Inflammatory macrophage treated with lipopolysaccharide for 4 hours (primary cell): ENCODE measurements at regions not wholly inside any gene's neighbourhood (a gene's known extent, or its start where the extent isn't known, plus 50 kb on each side); places are given as distances from the start of the nearest gene placed in this dataset.
"Not testable (repeated sequence)": the region's sequence is repeated elsewhere in the genome, so short reads cannot be mapped to it uniquely, and the experiment has no call there.

Source experiments
- DNase-seq: peaks from one replicate; pipeline ENCODE4 v3.0.0-alpha.2; 2020

- DNase-seq = no peak
These were observed 137.9 kb upstream of the SLC24A2 start for GRCh38 chr9:19926774-19927173.

- peak; percentile 61 for DNase-seq
These were observed 137.1 kb upstream of the SLC24A2 start for GRCh38 chr9:19925674-19926503.

DNA sequence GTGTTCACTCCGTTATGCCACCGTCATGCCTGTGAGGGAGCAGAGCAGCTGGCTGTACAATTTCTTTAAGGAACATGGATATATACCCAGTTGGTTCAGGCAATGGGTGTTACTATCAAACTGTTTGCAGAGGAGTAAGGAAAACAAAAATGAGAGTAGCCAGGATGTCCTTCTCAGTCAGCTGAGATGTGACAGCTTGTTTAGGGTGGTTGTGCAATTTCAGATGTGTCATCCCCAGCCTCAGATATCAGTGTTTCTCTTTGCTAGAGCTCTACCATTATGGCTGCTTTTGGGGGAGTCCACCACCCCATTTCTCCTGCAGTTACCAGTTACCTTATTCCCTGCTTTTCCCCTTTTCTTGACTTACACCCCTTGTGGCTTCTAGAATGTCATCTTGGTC lies 135.2 kb upstream of the SLC24A2 start:
- peak; percentile 70 for DNase-seq

DNA sequence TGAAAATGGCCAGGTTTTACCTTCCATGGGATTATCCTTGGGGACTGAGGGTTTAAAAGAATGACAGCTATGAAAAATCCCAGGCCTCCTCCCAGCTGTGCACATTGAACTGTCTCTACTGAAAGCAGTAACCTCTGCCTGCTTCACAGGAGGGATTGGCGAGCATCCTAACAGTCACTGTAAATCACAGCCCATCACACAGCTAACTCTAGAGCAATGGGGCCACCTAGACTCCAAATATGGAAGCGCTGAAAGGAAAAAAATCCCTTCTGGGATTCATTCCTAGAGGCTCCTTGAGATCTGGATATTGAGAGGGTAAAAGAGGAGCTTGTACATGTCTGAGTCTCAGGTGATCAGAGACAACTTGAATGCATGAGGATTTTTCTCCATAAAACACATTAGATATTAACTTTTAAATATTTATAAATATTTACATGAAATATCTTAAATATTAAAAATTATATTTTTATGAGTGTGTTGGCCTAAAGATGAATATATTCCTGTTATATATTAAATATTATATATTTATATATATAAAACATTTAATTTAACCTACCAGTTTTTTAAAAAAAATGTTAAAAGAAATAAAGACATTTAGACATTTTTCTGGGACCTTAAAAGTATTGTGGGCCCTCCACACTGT lies 133.8 kb upstream of the SLC24A2 start:
- DNase-seq = peak; percentile 14

GRCh38 chr9:19920401-19920800 lies 131.6 kb upstream of the SLC24A2 start:
- DNase-seq = no peak

- DNase-seq = no peak
These were observed 129.8 kb upstream of the SLC24A2 start for GRCh38 chr9:19918630-19919029.

DNA sequence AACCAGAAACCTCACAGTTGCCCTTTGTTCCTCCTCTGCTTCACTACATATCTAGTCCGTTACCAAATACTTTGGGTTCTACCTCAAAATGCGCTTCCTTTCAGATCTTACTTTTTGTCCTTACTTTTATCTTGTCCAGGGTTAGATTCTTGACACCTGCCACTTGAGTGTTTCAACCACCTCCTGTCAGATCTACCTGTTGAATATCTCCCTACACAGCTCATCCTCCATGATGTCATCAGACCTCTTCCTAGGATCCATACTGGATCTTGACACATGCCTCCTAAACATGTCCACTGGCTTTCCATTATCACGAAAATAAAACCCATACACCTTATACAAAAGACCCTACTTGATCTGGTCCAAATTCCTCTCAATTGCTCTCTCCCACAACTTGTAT lies 125.2 kb upstream of the SLC24A2 start:
- no peak for DNase-seq

GRCh38 chr9:19913151-19913550 lies 124.3 kb upstream of the SLC24A2 start:
- DNase-seq = no peak

DNA sequence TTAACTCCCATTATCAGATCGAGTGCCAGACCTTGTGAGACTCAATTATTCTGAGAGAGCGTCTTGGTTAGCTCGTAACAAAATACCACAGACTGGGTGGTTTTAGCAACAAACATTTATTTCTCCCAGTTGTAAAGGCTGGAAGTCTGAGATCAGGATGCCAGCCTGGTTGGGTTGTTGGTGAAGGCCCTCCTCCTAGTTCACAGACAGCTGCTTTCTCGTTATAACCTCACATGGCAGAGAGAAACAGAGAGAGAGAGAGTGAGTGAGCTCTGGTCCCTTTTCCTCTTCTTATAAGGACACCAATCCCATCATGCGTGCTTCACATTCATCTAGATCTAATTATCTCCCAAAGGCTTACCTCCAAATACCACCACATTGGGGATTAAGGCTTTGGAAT lies 114.2 kb upstream of the SLC24A2 start:
- DNase-seq = no peak

DNA sequence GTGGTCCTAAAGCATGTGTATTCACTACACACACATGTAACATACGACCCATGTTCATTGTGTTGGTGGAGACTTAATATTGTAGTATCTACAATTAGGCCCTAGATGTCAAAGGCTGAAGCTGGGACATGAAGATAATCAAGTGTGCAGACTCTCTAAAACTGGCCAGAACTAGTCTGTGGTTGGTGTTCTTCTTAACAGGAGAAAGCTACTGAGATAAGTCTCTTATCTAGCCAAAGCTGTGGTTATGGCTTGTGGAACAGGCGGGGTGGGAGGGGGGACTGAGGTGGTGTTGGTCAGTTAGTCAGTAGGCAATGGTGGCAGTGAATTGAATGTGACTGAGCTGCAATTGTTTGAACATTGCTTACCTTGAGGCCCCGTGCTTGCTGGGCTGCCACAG lies 112.7 kb upstream of the SLC24A2 start:
- no peak for DNase-seq

DNA sequence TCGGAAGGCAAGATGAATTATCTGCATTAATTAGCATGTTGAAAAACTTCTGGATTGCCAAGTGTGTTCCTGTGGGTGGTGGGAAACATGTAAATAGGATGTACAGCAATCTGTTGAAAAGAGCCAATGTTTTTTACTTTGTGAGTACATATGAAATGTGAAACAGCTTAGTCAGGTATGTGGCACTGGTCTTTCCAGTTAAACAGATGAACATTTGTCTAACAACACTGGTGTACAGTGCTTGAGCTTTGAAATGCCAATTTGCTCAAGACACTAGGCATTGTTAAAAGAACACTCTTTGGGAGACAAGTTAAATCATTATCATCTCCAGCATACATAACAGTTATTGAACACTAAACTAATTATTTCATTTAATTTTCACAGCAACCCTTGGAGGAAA lies 107.3 kb upstream of the SLC24A2 start:
- no peak for DNase-seq

DNA sequence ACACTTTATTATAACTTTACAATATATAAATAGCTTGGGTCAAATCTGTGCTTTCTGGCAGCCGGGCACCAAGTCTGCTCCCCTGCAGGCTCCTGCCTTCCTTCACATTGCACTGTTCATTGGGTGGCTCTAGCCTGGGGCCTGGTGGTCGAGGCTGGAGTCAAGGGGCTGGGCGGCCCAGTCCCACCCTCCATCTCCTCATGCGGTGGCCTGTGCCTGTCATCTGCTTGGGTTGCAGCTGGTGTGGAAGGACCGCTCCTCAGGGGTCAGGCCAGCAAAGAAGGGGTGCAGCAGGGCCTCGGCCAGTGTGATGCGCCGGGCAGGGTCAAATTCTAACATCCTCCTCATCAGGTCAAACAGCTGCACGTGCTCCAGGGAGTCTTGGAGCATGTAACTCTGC lies 106.7 kb upstream of the SLC24A2 start:
- DNase-seq = not testable (repeated sequence)

- DNase-seq = no peak
These were observed 106.2 kb upstream of the SLC24A2 start for GRCh38 chr9:19895006-19895405.

- no peak for DNase-seq
These were observed 96.8 kb upstream of the SLC24A2 start for GRCh38 chr9:19885608-19886007.

- no peak for DNase-seq
These were observed 90.2 kb upstream of the SLC24A2 start for GRCh38 chr9:19879062-19879461.

DNA sequence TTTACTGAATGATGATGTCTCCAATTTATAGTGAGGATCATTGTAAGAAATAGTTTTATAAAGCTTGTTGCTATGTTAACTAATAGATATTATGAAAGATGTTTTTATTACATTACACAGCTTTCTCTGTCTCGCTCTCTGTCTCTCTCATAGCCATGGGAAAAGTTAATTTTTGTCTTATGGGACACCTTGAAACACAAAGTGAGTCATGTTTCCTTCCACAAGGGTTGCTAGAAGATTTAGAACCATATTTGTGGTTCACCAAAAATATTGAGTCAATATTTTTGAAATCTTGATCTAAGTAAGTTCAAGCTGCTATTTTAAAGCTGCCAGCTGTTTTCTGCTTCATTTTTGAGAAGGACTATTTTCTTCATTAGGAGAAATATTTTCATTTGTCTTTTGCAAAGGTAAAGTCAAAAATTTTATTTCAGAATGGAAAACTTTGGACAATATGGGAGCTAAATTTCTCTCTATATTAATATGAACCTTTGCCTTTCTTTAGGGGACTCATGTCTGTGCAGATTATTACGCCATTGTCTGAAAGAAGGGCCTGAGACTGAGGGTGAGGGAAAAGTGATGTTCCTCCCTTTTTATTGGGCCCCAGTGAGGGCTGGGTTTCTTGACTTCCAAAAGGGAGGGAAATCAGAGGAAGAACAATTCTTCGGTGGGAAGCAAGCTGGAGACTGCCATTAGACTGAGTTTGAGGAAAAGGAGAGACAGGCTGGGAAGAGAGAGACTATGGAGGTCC lies 87.9 kb upstream of the SLC24A2 start:
- DNase-seq = no peak

DNA sequence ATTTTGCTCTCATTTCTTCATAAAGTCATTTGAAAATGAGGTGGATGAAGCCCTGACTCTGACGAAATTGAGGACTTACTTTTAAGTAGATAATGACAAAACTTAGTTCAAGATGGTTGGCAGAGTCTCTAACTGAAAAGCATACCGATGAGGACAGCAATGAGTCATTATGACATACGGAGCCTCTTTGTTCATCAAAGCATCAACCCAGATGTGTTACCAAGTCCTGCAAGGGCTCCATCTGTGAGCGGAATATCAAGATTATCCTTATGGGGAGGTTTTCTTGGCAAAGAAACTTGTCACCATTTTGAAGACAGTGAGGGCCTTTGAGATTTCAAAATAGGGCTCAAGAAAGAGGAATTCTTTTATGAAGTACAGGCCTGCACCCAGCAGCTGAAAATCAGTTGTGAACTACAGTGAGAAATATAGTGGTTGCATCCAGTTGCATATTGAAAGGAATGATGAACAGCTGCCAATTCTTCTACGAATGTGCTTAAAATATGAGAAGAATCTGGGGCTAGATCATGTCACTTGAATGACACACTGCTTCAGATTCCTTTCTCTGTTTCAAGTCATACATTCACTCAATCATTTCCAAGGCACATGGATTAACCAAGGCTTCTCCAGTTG lies 86.6 kb upstream of the SLC24A2 start:
- no peak for DNase-seq

DNA sequence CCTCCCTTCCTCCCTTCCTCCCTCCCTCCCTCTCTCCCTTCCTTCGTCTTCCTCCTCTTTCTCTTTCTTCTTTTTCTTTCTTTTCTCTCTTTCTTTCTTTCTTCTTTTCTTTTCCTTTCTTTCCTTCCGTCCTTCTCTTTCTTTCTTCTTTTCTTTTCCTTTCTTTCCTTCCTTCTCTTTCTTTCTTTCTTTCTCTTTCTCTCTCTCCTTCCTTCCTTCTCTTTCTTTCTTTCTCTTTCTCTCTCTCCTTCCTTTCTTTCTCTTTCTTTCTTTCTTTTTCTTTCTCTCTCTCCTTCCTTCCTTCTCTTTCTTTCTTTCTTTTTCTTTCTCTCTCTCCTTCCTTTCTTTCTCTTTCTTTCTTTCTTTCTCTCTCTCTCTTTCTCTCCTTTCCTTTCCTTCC lies 84.4 kb upstream of the SLC24A2 start:
- not testable (repeated sequence) for DNase-seq

GRCh38 chr9:19870988-19871387 lies 82.2 kb upstream of the SLC24A2 start:
- no peak for DNase-seq

- DNase-seq = no peak
These were observed 52.1 kb upstream of the SLC24A2 start for GRCh38 chr9:19840953-19841352.
